ENCODE measurements at regions not wholly inside any gene's neighbourhood (a gene's known extent, or its start where the extent isn't known, plus 50 kb on each side); places are given as distances from the start of the nearest gene placed in this dataset.

GRCh38 chr2:121833358-121833723 is 77.9 kb downstream of the TSN start:
- no peaks in the 10 kb centered on the region for H3K4me1 ChIP-seq (ENCODE audit: control insufficient read depth, insufficient read depth, low read length)
- H3K4me1 Mint-ChIP-seq: no peaks in the 10 kb centered on the region
- no peaks in the 10 kb centered on the region for H3K36me3 Mint-ChIP-seq
- no peak overlapping the region for H3K27ac ChIP-seq (ENCODE audit: low read length)
- no peaks in the 10 kb centered on the region for H3K27me3 ChIP-seq (ENCODE audit: control insufficient read depth, insufficient read depth, low read length)
- no peak for ATAC-seq
- no peak for DNase-seq
- intact Hi-C loops (cut with micrococcal nuclease): no loop called here
- no peak overlapping the region for H3K27ac Mint-ChIP-seq
- no peaks in the 10 kb centered on the region for H3K36me3 ChIP-seq (ENCODE audit: control insufficient read depth, insufficient read depth, low read length)
- H3K9me3 ChIP-seq (ENCODE audit: control insufficient read depth, insufficient read depth, low read length): no peaks in the 10 kb centered on the region
- no peaks in the 10 kb centered on the region for H3K9me3 Mint-ChIP-seq
- H3K4me3 Mint-ChIP-seq: no peak overlapping the region
- peaks cover 0 to 3% of the 10 kb centered on the region in 2 donors for H3K27me3 Mint-ChIP-seq (ENCODE audit: low read depth in 2 of 2)
- TF ChIP-seq CTCF (IDR thresholded peaks at IDR 0.05): no peak
- no peak overlapping the region for H3K4me3 ChIP-seq (ENCODE audit: low read length)
- 96% methylated on average over 2 of the region's 4 CpGs for WGBS (ENCODE audit: insufficient coverage)

GRCh38 chr2:121836611-121837010 is 81.2 kb downstream of the TSN start:
- ATAC-seq (no peak), DNase-seq (no peak)
- H3K4me1 Mint-ChIP-seq: no peaks in the 10 kb centered on the region
- H3K4me1 ChIP-seq (ENCODE audit: control insufficient read depth, insufficient read depth, low read length): no peaks in the 10 kb centered on the region
- H3K9me3 ChIP-seq (ENCODE audit: control insufficient read depth, insufficient read depth, low read length): no peaks in the 10 kb centered on the region
- no peak overlapping the region for H3K27ac ChIP-seq (ENCODE audit: low read length)
- no peak overlapping the region for H3K4me3 ChIP-seq (ENCODE audit: low read length)
- no peaks in the 10 kb centered on the region for H3K36me3 Mint-ChIP-seq
- intact Hi-C loops (cut with micrococcal nuclease): no loop called here
- H3K9me3 Mint-ChIP-seq: no peaks in the 10 kb centered on the region
- TF ChIP-seq CTCF (IDR thresholded peaks at IDR 0.05): no peak
- no peak overlapping the region for H3K4me3 Mint-ChIP-seq
- H3K36me3 ChIP-seq (ENCODE audit: control insufficient read depth, insufficient read depth, low read length): no peaks in the 10 kb centered on the region
- H3K27me3 ChIP-seq (ENCODE audit: control insufficient read depth, insufficient read depth, low read length): no peaks in the 10 kb centered on the region
- WGBS (ENCODE audit: insufficient coverage): 86% methylated on average over 10 of the region's 10 CpGs
- H3K27me3 Mint-ChIP-seq (ENCODE audit: low read depth in 2 of 2): no peaks in the 10 kb centered on the region
- no peak overlapping the region for H3K27ac Mint-ChIP-seq

GRCh38 chr2:121837591-121837990 is 82.1 kb downstream of the TSN start:
- Mint-ChIP-seq H3K36me3 (no peaks in the 10 kb centered on the region), H3K27ac (no peak overlapping the region), H3K27me3 (ENCODE audit: low read depth in 2 of 2) (peaks cover 0 to 4% of the 10 kb centered on the region in 2 donors), H3K9me3 (no peaks in the 10 kb centered on the region), H3K4me3 (no peak overlapping the region), H3K4me1 (no peaks in the 10 kb centered on the region)
- Histone ChIP-seq H3K9me3 (ENCODE audit: control insufficient read depth, insufficient read depth, low read length) (no peaks in the 10 kb centered on the region), H3K4me1 (ENCODE audit: control insufficient read depth, insufficient read depth, low read length) (no peaks in the 10 kb centered on the region), H3K36me3 (ENCODE audit: control insufficient read depth, insufficient read depth, low read length) (no peaks in the 10 kb centered on the region), H3K27ac (ENCODE audit: low read length) (no peak overlapping the region), H3K4me3 (ENCODE audit: low read length) (no peak overlapping the region), H3K27me3 (ENCODE audit: control insufficient read depth, insufficient read depth, low read length) (no peaks in the 10 kb centered on the region)
- DNase-seq (no peak), ATAC-seq (no peak)
- no peak for TF ChIP-seq CTCF (IDR thresholded peaks at IDR 0.05)
- intact Hi-C loops (cut with micrococcal nuclease): no loop called here
- 82% methylated on average over 3 of the region's 3 CpGs for WGBS (ENCODE audit: insufficient coverage)

- H3K27me3 ChIP-seq (ENCODE audit: control insufficient read depth, insufficient read depth, low read length): no peaks in the 10 kb centered on the region
- whole genome bisulfite sequencing (ENCODE audit: insufficient coverage): no CpG with 5 or more reads among the region's 2 CpGs
- Mint-ChIP-seq H3K4me1 (no peaks in the 10 kb centered on the region), H3K27ac (no peak overlapping the region), H3K36me3 (no peaks in the 10 kb centered on the region), H3K27me3 (ENCODE audit: low read depth in 2 of 2) (peaks cover 0 to 4% of the 10 kb centered on the region in 2 donors), H3K4me3 (no peak overlapping the region), H3K9me3 (no peaks in the 10 kb centered on the region)
- H3K36me3 ChIP-seq (ENCODE audit: control insufficient read depth, insufficient read depth, low read length): no peaks in the 10 kb centered on the region
- no peaks in the 10 kb centered on the region for H3K9me3 ChIP-seq (ENCODE audit: control insufficient read depth, insufficient read depth, low read length)
- ATAC-seq: no peak
- no peak for TF ChIP-seq CTCF (IDR thresholded peaks at IDR 0.05)
- H3K27ac ChIP-seq (ENCODE audit: low read length): no peak overlapping the region
- H3K4me1 ChIP-seq (ENCODE audit: control insufficient read depth, insufficient read depth, low read length): no peaks in the 10 kb centered on the region
- H3K4me3 ChIP-seq (ENCODE audit: low read length): no peak overlapping the region
- DNase-seq: no peak
- intact Hi-C loops (cut with micrococcal nuclease): no loop called here
These were observed 83.1 kb downstream of the TSN start for GRCh38 chr2:121838551-121838950.

Measured in natural killer cell (primary cell).